ENCODE measurements at regions not wholly inside any gene's neighbourhood (a gene's known extent, or its start where the extent isn't known, plus 50 kb on each side); places are given as distances from the start of the nearest gene placed in this dataset.
"Not testable (repeated sequence)": the region's sequence is repeated elsewhere in the genome, so short reads cannot be mapped to it uniquely, and the experiment has no call there.

- WGBS, 2 experiments (ENCODE audit: insufficient coverage in 2 of 2) = 95 to 96% methylated on average over 9 to 10 of the region's 12 CpGs
- Histone ChIP-seq H3K9me3 (ENCODE audit: control insufficient read depth, low read length) (no peaks in the 10 kb centered on the region), H3K27ac (ENCODE audit: low read depth, low read length, severe bottlenecking) (no peak overlapping the region), H3K36me3 (ENCODE audit: control insufficient read depth, insufficient read depth, low read length) (no peaks in the 10 kb centered on the region), H3K4me3 (ENCODE audit: extremely low read depth, insufficient read depth, low read length, poor library complexity, severe bottlenecking) (no peak overlapping the region), H3K4me1 (ENCODE audit: control insufficient read depth, insufficient read depth, low read length, poor library complexity, severe bottlenecking) (no peaks in the 10 kb centered on the region)
These were observed 562.2 kb downstream of the MATN1 start for GRCh38 chr1:30160999-30161689.

GRCh38 chr1:30159015-30159414 is 564.4 kb downstream of the MATN1 start:
- no CpG with 5 or more reads among the region's 3 CpGs for WGBS, 2 experiments (ENCODE audit: insufficient coverage in 2 of 2)
- Histone ChIP-seq H3K4me1 (ENCODE audit: control insufficient read depth, insufficient read depth, low read length, poor library complexity, severe bottlenecking) (no peaks in the 10 kb centered on the region), H3K27ac (ENCODE audit: low read depth, low read length, severe bottlenecking) (no peak overlapping the region), H3K9me3 (ENCODE audit: control insufficient read depth, low read length) (no peaks in the 10 kb centered on the region), H3K4me3 (ENCODE audit: extremely low read depth, insufficient read depth, low read length, poor library complexity, severe bottlenecking) (no peak overlapping the region), H3K36me3 (ENCODE audit: control insufficient read depth, insufficient read depth, low read length) (no peaks in the 10 kb centered on the region)

- not testable (repeated sequence) for H3K4me3 ChIP-seq (ENCODE audit: extremely low read depth, insufficient read depth, low read length, poor library complexity, severe bottlenecking); H3K27ac ChIP-seq (ENCODE audit: low read depth, low read length, severe bottlenecking); H3K36me3 ChIP-seq (ENCODE audit: control insufficient read depth, insufficient read depth, low read length); H3K9me3 ChIP-seq (ENCODE audit: control insufficient read depth, low read length); H3K4me1 ChIP-seq (ENCODE audit: control insufficient read depth, insufficient read depth, low read length, poor library complexity, severe bottlenecking)
- WGBS, 2 experiments (ENCODE audit: insufficient coverage in 2 of 2) = 83 to 100% methylated on average over 1 of the region's 2 CpGs
These were observed 567.7 kb downstream of the MATN1 start for GRCh38 chr1:30155698-30156097.

GRCh38 chr1:30155253-30155652 is 568.1 kb downstream of the MATN1 start:
- not testable (repeated sequence) for H3K36me3 ChIP-seq (ENCODE audit: control insufficient read depth, insufficient read depth, low read length); H3K4me3 ChIP-seq (ENCODE audit: extremely low read depth, insufficient read depth, low read length, poor library complexity, severe bottlenecking); H3K27ac ChIP-seq (ENCODE audit: low read depth, low read length, severe bottlenecking); H3K4me1 ChIP-seq (ENCODE audit: control insufficient read depth, insufficient read depth, low read length, poor library complexity, severe bottlenecking); H3K9me3 ChIP-seq (ENCODE audit: control insufficient read depth, low read length)
- 83 to 100% methylated on average over 1 of the region's 3 CpGs for WGBS, 2 experiments (ENCODE audit: insufficient coverage in 2 of 2)

GRCh38 chr1:30153743-30154449 is 569.5 kb downstream of the MATN1 start:
- Histone ChIP-seq H3K27ac (ENCODE audit: low read depth, low read length, severe bottlenecking) (no peak overlapping the region), H3K36me3 (ENCODE audit: control insufficient read depth, insufficient read depth, low read length) (no peaks in the 10 kb centered on the region), H3K9me3 (ENCODE audit: control insufficient read depth, low read length) (no peaks in the 10 kb centered on the region), H3K4me1 (ENCODE audit: control insufficient read depth, insufficient read depth, low read length, poor library complexity, severe bottlenecking) (no peaks in the 10 kb centered on the region), H3K4me3 (ENCODE audit: extremely low read depth, insufficient read depth, low read length, poor library complexity, severe bottlenecking) (no peak overlapping the region)
- 62 to 80% methylated on average over 1 to 3 of the region's 4 CpGs for WGBS, 2 experiments (ENCODE audit: insufficient coverage in 2 of 2)

GRCh38 chr1:30151826-30152225 is 571.6 kb downstream of the MATN1 start:
- Histone ChIP-seq H3K9me3 (ENCODE audit: control insufficient read depth, low read length) (no peaks in the 10 kb centered on the region), H3K27ac (ENCODE audit: low read depth, low read length, severe bottlenecking) (no peak overlapping the region), H3K4me3 (ENCODE audit: extremely low read depth, insufficient read depth, low read length, poor library complexity, severe bottlenecking) (no peak overlapping the region), H3K4me1 (ENCODE audit: control insufficient read depth, insufficient read depth, low read length, poor library complexity, severe bottlenecking) (no peaks in the 10 kb centered on the region), H3K36me3 (ENCODE audit: control insufficient read depth, insufficient read depth, low read length) (no peaks in the 10 kb centered on the region)
- 63 to 89% methylated on average over 1 of the region's 1 CpG for WGBS, 2 experiments (ENCODE audit: insufficient coverage in 2 of 2)

- peaks cover 5% of the 10 kb centered on the region for H3K4me1 ChIP-seq (ENCODE audit: control insufficient read depth, insufficient read depth, low read length, poor library complexity, severe bottlenecking)
- WGBS, 2 experiments (ENCODE audit: insufficient coverage in 2 of 2) = 80 to 89% methylated on average over 2 of the region's 4 CpGs
- no peak overlapping the region for H3K27ac ChIP-seq (ENCODE audit: low read depth, low read length, severe bottlenecking)
- no peak overlapping the region for H3K4me3 ChIP-seq (ENCODE audit: extremely low read depth, insufficient read depth, low read length, poor library complexity, severe bottlenecking)
- no peaks in the 10 kb centered on the region for H3K36me3 ChIP-seq (ENCODE audit: control insufficient read depth, insufficient read depth, low read length)
- no peaks in the 10 kb centered on the region for H3K9me3 ChIP-seq (ENCODE audit: control insufficient read depth, low read length)
These were observed 572.3 kb downstream of the MATN1 start for GRCh38 chr1:30151119-30151518.

GRCh38 chr1:30149226-30149625 is 574.2 kb downstream of the MATN1 start:
- H3K27ac ChIP-seq (ENCODE audit: low read depth, low read length, severe bottlenecking) = no peak overlapping the region
- peaks cover 4% of the 10 kb centered on the region for H3K9me3 ChIP-seq (ENCODE audit: control insufficient read depth, low read length)
- H3K4me1 ChIP-seq (ENCODE audit: control insufficient read depth, insufficient read depth, low read length, poor library complexity, severe bottlenecking) = peaks cover 5% of the 10 kb centered on the region
- no peak overlapping the region for H3K4me3 ChIP-seq (ENCODE audit: extremely low read depth, insufficient read depth, low read length, poor library complexity, severe bottlenecking)
- 87 to 88% methylated on average over 4 to 5 of the region's 5 CpGs for WGBS, 2 experiments (ENCODE audit: insufficient coverage in 2 of 2)
- no peaks in the 10 kb centered on the region for H3K36me3 ChIP-seq (ENCODE audit: control insufficient read depth, insufficient read depth, low read length)

- H3K4me3 ChIP-seq (ENCODE audit: extremely low read depth, insufficient read depth, low read length, poor library complexity, severe bottlenecking) = no peak overlapping the region
- peaks cover 5% of the 10 kb centered on the region for H3K4me1 ChIP-seq (ENCODE audit: control insufficient read depth, insufficient read depth, low read length, poor library complexity, severe bottlenecking)
- H3K36me3 ChIP-seq (ENCODE audit: control insufficient read depth, insufficient read depth, low read length) = no peaks in the 10 kb centered on the region
- 33 to 87% methylated on average over 1 to 2 of the region's 2 CpGs for WGBS, 2 experiments (ENCODE audit: insufficient coverage in 2 of 2)
- peaks cover 7% of the 10 kb centered on the region for H3K9me3 ChIP-seq (ENCODE audit: control insufficient read depth, low read length)
- H3K27ac ChIP-seq (ENCODE audit: low read depth, low read length, severe bottlenecking) = no peak overlapping the region
These were observed 574.7 kb downstream of the MATN1 start for GRCh38 chr1:30148676-30149075.

- Histone ChIP-seq H3K36me3 (ENCODE audit: control insufficient read depth, insufficient read depth, low read length) (no peaks in the 10 kb centered on the region), H3K9me3 (ENCODE audit: control insufficient read depth, low read length) (peaks cover 9% of the 10 kb centered on the region), H3K4me3 (ENCODE audit: extremely low read depth, insufficient read depth, low read length, poor library complexity, severe bottlenecking) (no peak overlapping the region), H3K4me1 (ENCODE audit: control insufficient read depth, insufficient read depth, low read length, poor library complexity, severe bottlenecking) (peaks cover 5% of the 10 kb centered on the region), H3K27ac (ENCODE audit: low read depth, low read length, severe bottlenecking) (no peak overlapping the region)
- WGBS, 2 experiments (ENCODE audit: insufficient coverage in 2 of 2) = 95 to 96% methylated on average over 7 of the region's 7 CpGs
These were observed 576.2 kb downstream of the MATN1 start for GRCh38 chr1:30147188-30147587.

- H3K36me3 ChIP-seq (ENCODE audit: control insufficient read depth, insufficient read depth, low read length) = no peaks in the 10 kb centered on the region
- no peak overlapping the region for H3K4me3 ChIP-seq (ENCODE audit: extremely low read depth, insufficient read depth, low read length, poor library complexity, severe bottlenecking)
- peaks cover 10% of the 10 kb centered on the region for H3K9me3 ChIP-seq (ENCODE audit: control insufficient read depth, low read length)
- peaks cover 5% of the 10 kb centered on the region for H3K4me1 ChIP-seq (ENCODE audit: control insufficient read depth, insufficient read depth, low read length, poor library complexity, severe bottlenecking)
- no peak overlapping the region for H3K27ac ChIP-seq (ENCODE audit: low read depth, low read length, severe bottlenecking)
- 80% methylated on average over 4 of the region's 8 CpGs; no CpG with 5 or more reads in 1 of the 2 experiments for WGBS, 2 experiments (ENCODE audit: insufficient coverage in 2 of 2)
These were observed 576.9 kb downstream of the MATN1 start for GRCh38 chr1:30146448-30146847.

All from mesodermal cell (in vitro differentiated cells).